Transverse colon (tissue), 4 donors: ENCODE measurements at regions not wholly inside any gene's neighbourhood (a gene's known extent, or its start where the extent isn't known, plus 50 kb on each side); places are given as distances from the start of the nearest gene placed in this dataset.

ENCODE experiments used
- DNase-seq: peaks from one replicate; pipeline ENCODE4 v3.0.0-alpha.2; 2019
- H3K27ac ChIP-seq, 4 donors: fragments of 200-600 bp; sonication (generic); 2 replicates each; pipeline ENCODE4 v1.5.1; 2016 to 2018; ENCODE audit warnings: inconsistent platforms in 4 of 4
- H3K27me3 ChIP-seq: fragments of 200-600 bp; sonication (generic); 2 replicates; pipeline ENCODE4 v1.5.1; 2017; ENCODE audit warnings: inconsistent platforms
- H3K36me3 ChIP-seq, 4 donors: fragments of 200-600 bp; sonication (generic); 2 replicates each; pipeline ENCODE4 v1.5.1; 2017 to 2019; ENCODE audit warnings: inconsistent platforms in 4 of 4
- H3K4me1 ChIP-seq, 4 donors: fragments of 200-600 bp; sonication (generic); 2 replicates each; pipeline ENCODE4 v1.5.1; 2017 to 2020; ENCODE audit warnings: inconsistent platforms in 4 of 4
- H3K4me3 ChIP-seq, 4 donors: fragments of 200-600 bp; sonication (generic); 1 replicate in 1 of 4; 2 replicates in 3 of 4; pipeline versions ENCODE4 v1.5.1 to v1.6.1; 2017 to 2019; ENCODE audit warnings: inconsistent platforms in 4 of 4
- H3K9me3 ChIP-seq, 2 donors: fragments of 200-600 bp; sonication (generic); 2 replicates each; pipeline ENCODE4 v1.5.1; 2017 to 2019; ENCODE audit warnings: inconsistent platforms in 2 of 2
- CTCF ChIP-seq, 5 experiments: fragments of 200-600 bp in 3 of 5; fragments of 450-650 bp in 2 of 5; sonication (generic) in 3 of 5; IDR thresholded peaks; 1 replicate in 2 of 5; 2 replicates in 3 of 5; pipeline ENCODE4 v1.5.1; 2016 to 2017; ENCODE audit warnings: antibody characterized with exemption in 5 of 5, inconsistent platforms in 3 of 5, mild to moderate bottlenecking in 2 of 5, moderate library complexity in 1 of 5
- EP300 ChIP-seq: sonication (generic); formaldehyde crosslinking; IDR thresholded peaks from one replicate; pipeline ENCODE4 v1.6.1; 2017; ENCODE audit warnings: antibody characterized with exemption, low read depth
- POLR2A ChIP-seq: fragments of 450-650 bp; IDR thresholded peaks from one replicate; pipeline ENCODE4 v1.6.1; 2016; ENCODE audit warnings: antibody characterized with exemption, mild to moderate bottlenecking, moderate library complexity
- POLR2AphosphoS5 ChIP-seq, 3 donors: sonication (generic); formaldehyde crosslinking; IDR thresholded peaks; one replicate each; pipeline ENCODE4 v1.6.1; 2016; ENCODE audit warnings: antibody characterized with exemption in 3 of 3
- WGBS, 2 donors: methylation state at CpG; one replicate each; pipeline ENCODE4 v1.1.5; 2018; ENCODE audit warnings: low coverage in 1 of 2; 5-methylcytosine and 5-hydroxymethylcytosine counted together
- in situ Hi-C, 4 donors: fragments of 200-750 bp; cut with MboI; loops; one replicate each; pipeline versions ENCODE4 v1.15.0 to v1.15.1; 2017; ENCODE audit warnings: low sequenced_read_pairs in 3 of 4, low pct_ligation_motif_present in 1 of 4, low pct_unique_long_range_greater_than_20kb in 1 of 4
- intact Hi-C: fragments of 100-400 bp; cut with DNase I; formaldehyde crosslinking; loops from one replicate; pipeline ENCODE4 v1.15.1; 2023; ENCODE audit warnings: low total_unique reads

- Histone ChIP-seq H3K27ac (no peak overlapping the region), H3K4me3 (no peak overlapping the region), H3K9me3 (no peaks in the 10 kb centered on the region), H3K36me3 (no peaks in the 10 kb centered on the region), H3K27me3 (no peaks in the 10 kb centered on the region), H3K4me1 (no peaks in the 10 kb centered on the region)
- TF ChIP-seq EP300 (no peak), POLR2AphosphoS5 (IDR thresholded peaks at IDR 0.05) (no peak), CTCF (IDR thresholded peaks at IDR 0.05) (no peak), POLR2A (no peak)
- DNase-seq, result no peak
- in situ Hi-C loops (no loop called here), intact Hi-C loops (no loop called here)
These were observed 219.8 kb upstream of the THRB start for GRCh38 chr3:24714436-24714835.

- H3K9me3 ChIP-seq, result no peaks in the 10 kb centered on the region
- intact Hi-C loops, result no loop called here
- H3K4me1 ChIP-seq, result no peaks in the 10 kb centered on the region
- no peaks in the 10 kb centered on the region for H3K36me3 ChIP-seq
- WGBS, 2 donors, result 71 to 77% methylated on average over 4 to 5 of the region's 5 CpGs
- H3K27me3 ChIP-seq, result no peaks in the 10 kb centered on the region
- no peak for TF ChIP-seq POLR2AphosphoS5 (IDR thresholded peaks at IDR 0.05)
- TF ChIP-seq EP300, result no peak
- in situ Hi-C loops, result no loop called here
- H3K27ac ChIP-seq, result no peak overlapping the region
- no peak for DNase-seq
- no peak overlapping the region for H3K4me3 ChIP-seq
These were observed 220.6 kb upstream of the THRB start for GRCh38 chr3:24715171-24715792.

GRCh38 chr3:24722087-24722486 is 227.4 kb upstream of the THRB start:
- TF ChIP-seq EP300, result no peak
- TF ChIP-seq CTCF (IDR thresholded peaks at IDR 0.05), result no peak
- TF ChIP-seq POLR2A, result no peak
- no peak for TF ChIP-seq POLR2AphosphoS5 (IDR thresholded peaks at IDR 0.05)
- no peaks in the 10 kb centered on the region for H3K36me3 ChIP-seq
- H3K4me3 ChIP-seq, result no peak overlapping the region
- H3K4me1 ChIP-seq, result no peaks in the 10 kb centered on the region
- DNase-seq, result no peak
- H3K9me3 ChIP-seq, result no peaks in the 10 kb centered on the region
- in situ Hi-C loops, result no loop called here
- H3K27ac ChIP-seq, result no peak overlapping the region
- 70 to 80% methylated on average over 3 to 5 of the region's 5 CpGs for WGBS, 2 donors
- intact Hi-C loops, result no loop called here
- no peaks in the 10 kb centered on the region for H3K27me3 ChIP-seq

GRCh38 chr3:24725514-24726255 is 231.0 kb upstream of the THRB start:
- no peak overlapping the region for H3K27ac ChIP-seq
- in situ Hi-C loops, result no loop called here
- no peaks in the 10 kb centered on the region for H3K36me3 ChIP-seq
- no peak for DNase-seq
- 68 to 69% methylated on average over 3 of the region's 3 CpGs for WGBS, 2 donors
- H3K4me1 ChIP-seq, result no peaks in the 10 kb centered on the region
- H3K9me3 ChIP-seq, result no peaks in the 10 kb centered on the region
- H3K4me3 ChIP-seq, result no peak overlapping the region
- TF ChIP-seq POLR2A, result no peak
- no peak for TF ChIP-seq POLR2AphosphoS5 (IDR thresholded peaks at IDR 0.05)
- no peak for TF ChIP-seq CTCF (IDR thresholded peaks at IDR 0.05)
- no peak for TF ChIP-seq EP300
- intact Hi-C loops, result no loop called here
- H3K27me3 ChIP-seq, result no peaks in the 10 kb centered on the region
